Neural cell (in vitro differentiated cells): ENCODE measurements at regions not wholly inside any gene's neighbourhood (a gene's known extent, or its start where the extent isn't known, plus 50 kb on each side); places are given as distances from the start of the nearest gene placed in this dataset.

Experiments used
- EZH2 ChIP-seq: fragments of 200-600, 300-800 bp; shearing (Covaris generic), sonication (generic); IDR thresholded peaks from 2 replicates; pipeline ENCODE4 v1.6.1; 2014; ENCODE audit warnings: antibody characterized with exemption, low read length, borderline replicate concordance, mild to moderate bottlenecking; ENCODE audit not compliant: insufficient read depth, poor library complexity, severe bottlenecking
- POLR2AphosphoS5 ChIP-seq: IDR thresholded peaks from 2 replicates; pipeline ENCODE4 v1.6.1; 2012
- TF ChIP-seq, protein P1 (sequence below): fragments of 450-650 bp; IDR thresholded peaks from 2 replicates; pipeline ENCODE4 v1.5.1; 2014; ENCODE audit warnings: antibody characterized with exemption, mild to moderate bottlenecking, moderate library complexity; ENCODE audit not compliant: poor library complexity, severe bottlenecking

DNA sequence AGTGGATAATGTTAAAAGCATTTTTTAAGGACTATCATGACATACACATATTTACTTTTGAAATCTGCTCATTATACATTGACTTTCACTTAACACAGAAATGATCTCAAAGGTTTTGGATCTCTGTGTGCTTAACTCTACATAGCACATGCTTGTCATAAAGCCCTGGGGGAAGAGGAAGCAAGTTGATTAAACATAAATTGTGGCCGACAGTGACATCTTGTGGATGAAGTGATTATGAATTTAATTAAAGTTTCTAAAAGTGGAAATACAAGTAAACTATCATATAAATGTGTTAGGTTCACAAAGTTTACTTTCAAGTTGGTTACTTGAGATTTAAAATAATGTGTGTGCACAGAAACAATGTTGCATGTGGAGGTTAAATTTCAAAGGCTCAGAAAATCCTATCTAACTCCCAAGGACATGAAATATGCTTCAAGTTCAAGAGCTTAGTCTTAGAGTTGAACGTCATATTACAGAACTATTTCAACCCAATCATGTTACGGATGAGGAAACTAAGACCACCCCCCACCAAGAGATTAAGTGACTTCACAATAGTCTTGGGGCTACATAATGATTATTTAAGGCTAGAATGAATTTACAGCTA, 1247.8 kb downstream of the GATA3 start:
- TF ChIP-seq, protein P1, sequence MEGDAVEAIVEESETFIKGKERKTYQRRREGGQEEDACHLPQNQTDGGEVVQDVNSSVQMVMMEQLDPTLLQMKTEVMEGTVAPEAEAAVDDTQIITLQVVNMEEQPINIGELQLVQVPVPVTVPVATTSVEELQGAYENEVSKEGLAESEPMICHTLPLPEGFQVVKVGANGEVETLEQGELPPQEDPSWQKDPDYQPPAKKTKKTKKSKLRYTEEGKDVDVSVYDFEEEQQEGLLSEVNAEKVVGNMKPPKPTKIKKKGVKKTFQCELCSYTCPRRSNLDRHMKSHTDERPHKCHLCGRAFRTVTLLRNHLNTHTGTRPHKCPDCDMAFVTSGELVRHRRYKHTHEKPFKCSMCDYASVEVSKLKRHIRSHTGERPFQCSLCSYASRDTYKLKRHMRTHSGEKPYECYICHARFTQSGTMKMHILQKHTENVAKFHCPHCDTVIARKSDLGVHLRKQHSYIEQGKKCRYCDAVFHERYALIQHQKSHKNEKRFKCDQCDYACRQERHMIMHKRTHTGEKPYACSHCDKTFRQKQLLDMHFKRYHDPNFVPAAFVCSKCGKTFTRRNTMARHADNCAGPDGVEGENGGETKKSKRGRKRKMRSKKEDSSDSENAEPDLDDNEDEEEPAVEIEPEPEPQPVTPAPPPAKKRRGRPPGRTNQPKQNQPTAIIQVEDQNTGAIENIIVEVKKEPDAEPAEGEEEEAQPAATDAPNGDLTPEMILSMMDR = peak; percentile 81
- TF ChIP-seq EZH2 (no peak), POLR2AphosphoS5 (no peak)
